NB4 (cell line): ENCODE measurements at regions not wholly inside any gene's neighbourhood (a gene's known extent, or its start where the extent isn't known, plus 50 kb on each side); places are given as distances from the start of the nearest gene placed in this dataset.

ENCODE experiments used
- CTCF ChIP-seq: IDR thresholded peaks from one replicate; pipeline ENCODE4 v1.5.1; 2012; ENCODE audit warnings: low read depth, low read length
- MYC ChIP-seq: IDR thresholded peaks from 2 replicates; pipeline ENCODE4 v1.6.1; 2011; ENCODE audit warnings: low read depth, low read length
- POLR2A ChIP-seq: IDR thresholded peaks from 2 replicates; pipeline ENCODE4 v1.6.1; 2011; ENCODE audit warnings: mild to moderate bottlenecking; ENCODE audit not compliant: insufficient read length; ENCODE audit errors: extremely low read depth

- no peak for TF ChIP-seq CTCF
- TF ChIP-seq POLR2A = no peak
- no peak for TF ChIP-seq MYC
These were observed 707.2 kb downstream of the RWDD3 start for GRCh38 chr1:95941121-95941798.
